ENCODE measurements at regions not wholly inside any gene's neighbourhood (a gene's known extent, or its start where the extent isn't known, plus 50 kb on each side); places are given as distances from the start of the nearest gene placed in this dataset.

GRCh38 chr20:57066126-57066900, 200.1 kb downstream of the BMP7 start:
- H3K4me3 ChIP-seq (replicated peaks; ENCODE audit: low read depth, low read length): no peak overlapping the region
- H3K36me3 ChIP-seq (ENCODE audit: control insufficient read depth, insufficient read depth, low read length): no peaks in the 10 kb centered on the region
- peaks cover 6% of the 10 kb centered on the region; the same call in 1 of the 2 replicates for H3K27me3 ChIP-seq (replicated peaks; ENCODE audit: control insufficient read depth, insufficient read depth, low read length)
- TF ChIP-seq CTCF (IDR thresholded peaks at IDR 0.05; ENCODE audit: insufficient read depth, low read length, poor library complexity, severe bottlenecking): no peak
- DNase-seq (ENCODE audit: extremely low read depth, insufficient read length): no peak

DNA sequence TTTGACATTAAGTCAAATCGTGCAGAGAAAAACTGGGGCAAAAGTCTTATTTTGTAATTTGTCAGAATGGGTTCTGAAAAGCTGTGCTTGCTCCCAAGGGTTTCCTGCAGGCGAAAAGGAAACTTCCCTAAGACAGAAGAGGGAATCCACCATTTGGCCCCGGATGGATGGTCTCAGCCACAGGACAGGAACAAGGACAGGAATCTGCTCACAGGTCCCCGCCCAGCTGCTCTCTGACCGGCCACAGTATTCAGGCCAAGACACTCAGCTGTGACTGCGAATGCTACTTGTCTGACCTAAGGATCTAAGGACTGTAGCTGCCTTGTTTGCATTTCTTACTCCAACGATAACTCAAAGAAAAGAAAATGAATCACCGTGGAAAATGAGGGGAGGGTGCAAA, 197.0 kb downstream of the BMP7 start:
- Histone ChIP-seq H3K27me3 (replicated peaks; ENCODE audit: control insufficient read depth, insufficient read depth, low read length) (peaks cover 3% of the 10 kb centered on the region), H3K4me3 (replicated peaks; ENCODE audit: low read depth, low read length) (no peak overlapping the region), H3K36me3 (ENCODE audit: control insufficient read depth, insufficient read depth, low read length) (no peaks in the 10 kb centered on the region)
- no peak for TF ChIP-seq CTCF (IDR thresholded peaks at IDR 0.05; ENCODE audit: insufficient read depth, low read length, poor library complexity, severe bottlenecking)
- DNase-seq (ENCODE audit: extremely low read depth, insufficient read length): no peak

DNA sequence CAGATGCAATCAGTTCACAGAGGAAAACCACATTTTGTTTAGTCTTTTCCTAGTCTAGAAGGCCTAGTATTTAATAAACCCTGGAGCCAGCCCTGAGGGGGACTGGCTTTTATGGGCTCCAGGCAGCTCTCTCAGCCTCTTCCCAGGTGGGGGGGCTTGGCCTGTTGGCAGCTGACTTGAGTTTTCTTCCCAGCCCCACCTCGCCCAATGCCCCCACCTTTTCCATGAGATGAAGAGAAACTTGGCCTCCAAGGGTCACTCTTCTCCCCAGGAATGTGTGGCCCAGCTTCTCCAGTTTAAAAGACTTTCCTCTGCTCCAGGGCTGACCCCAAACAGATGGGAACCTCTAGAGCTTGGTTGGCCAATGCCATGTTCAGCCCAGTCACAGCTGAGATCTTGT, 196.1 kb downstream of the BMP7 start:
- no peak for DNase-seq (ENCODE audit: extremely low read depth, insufficient read length)
- peaks cover 3% of the 10 kb centered on the region for H3K27me3 ChIP-seq (replicated peaks; ENCODE audit: control insufficient read depth, insufficient read depth, low read length)
- H3K36me3 ChIP-seq (ENCODE audit: control insufficient read depth, insufficient read depth, low read length): no peaks in the 10 kb centered on the region
- no peak for TF ChIP-seq CTCF (IDR thresholded peaks at IDR 0.05; ENCODE audit: insufficient read depth, low read length, poor library complexity, severe bottlenecking)
- no peak overlapping the region for H3K4me3 ChIP-seq (replicated peaks; ENCODE audit: low read depth, low read length)

DNA sequence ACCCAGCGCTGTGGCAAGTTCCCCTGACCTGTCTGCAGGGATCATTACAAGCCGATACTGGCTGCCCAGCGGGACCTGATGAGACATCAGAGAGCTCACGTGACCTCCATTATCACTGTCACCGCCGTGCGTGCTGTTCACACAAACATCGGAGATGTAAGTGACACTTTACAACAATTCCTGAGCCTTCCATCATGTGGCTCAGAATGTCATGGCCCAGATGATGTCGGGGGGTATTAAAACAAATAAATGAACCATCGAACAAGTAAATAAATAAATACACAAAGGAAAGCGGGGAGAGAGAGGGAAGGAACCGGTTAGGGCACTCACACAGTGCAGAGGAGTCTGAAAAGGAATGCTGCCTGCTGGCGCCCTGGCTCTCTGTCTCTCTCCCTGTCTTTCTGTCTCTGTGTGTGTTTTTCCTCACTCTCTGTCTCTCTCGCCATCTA, 195.1 kb downstream of the BMP7 start:
- TF ChIP-seq CTCF (IDR thresholded peaks at IDR 0.05; ENCODE audit: insufficient read depth, low read length, poor library complexity, severe bottlenecking): no peak
- Histone ChIP-seq H3K36me3 (ENCODE audit: control insufficient read depth, insufficient read depth, low read length) (no peaks in the 10 kb centered on the region), H3K27me3 (replicated peaks; ENCODE audit: control insufficient read depth, insufficient read depth, low read length) (peaks cover 1% of the 10 kb centered on the region), H3K4me3 (replicated peaks; ENCODE audit: low read depth, low read length) (no peak overlapping the region)
- no peak for DNase-seq (ENCODE audit: extremely low read depth, insufficient read length)

DNA sequence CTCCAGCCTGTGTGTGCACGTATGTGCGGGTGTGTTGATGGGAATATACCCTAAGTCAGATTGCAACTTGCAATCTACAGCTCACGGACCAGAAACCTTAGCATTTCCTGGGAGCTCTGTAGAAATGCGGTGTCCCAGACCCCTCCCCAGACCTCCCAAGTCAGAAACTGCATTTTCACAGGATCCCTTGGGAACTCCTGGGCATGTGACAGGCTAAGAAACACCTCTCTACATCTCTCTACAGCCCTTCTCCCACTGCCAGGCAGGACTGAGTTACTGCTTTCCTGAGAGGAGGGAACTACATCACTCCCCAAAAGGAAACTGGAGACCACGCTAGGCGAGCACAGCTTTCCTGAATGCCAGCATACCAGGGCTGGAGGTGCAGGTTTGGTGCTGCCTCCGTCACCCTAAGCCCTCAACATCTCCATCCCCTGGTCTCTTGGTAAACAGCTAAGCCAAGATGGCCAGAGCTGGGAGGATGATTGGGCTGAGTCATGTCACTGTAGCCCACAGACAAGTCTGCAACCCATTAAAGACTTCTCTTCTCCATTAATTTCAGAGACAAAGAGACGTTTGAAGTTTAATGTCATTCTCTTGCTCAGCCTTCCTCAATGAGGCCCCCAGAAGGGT, 194.4 kb downstream of the BMP7 start:
- no peaks in the 10 kb centered on the region for H3K36me3 ChIP-seq (ENCODE audit: control insufficient read depth, insufficient read depth, low read length)
- H3K27me3 ChIP-seq (replicated peaks; ENCODE audit: control insufficient read depth, insufficient read depth, low read length): peaks cover 1% of the 10 kb centered on the region
- no peak overlapping the region for H3K4me3 ChIP-seq (replicated peaks; ENCODE audit: low read depth, low read length)
- DNase-seq (ENCODE audit: extremely low read depth, insufficient read length): no peak
- TF ChIP-seq CTCF (IDR thresholded peaks at IDR 0.05; ENCODE audit: insufficient read depth, low read length, poor library complexity, severe bottlenecking): no peak

Data from GM06990 (cell line).